ENCODE measurements at regions not wholly inside any gene's neighbourhood (a gene's known extent, or its start where the extent isn't known, plus 50 kb on each side); places are given as distances from the start of the nearest gene placed in this dataset.
A peak's percentile ranks its signal among the peaks of the same experiment; 100 is the strongest.

DNA sequence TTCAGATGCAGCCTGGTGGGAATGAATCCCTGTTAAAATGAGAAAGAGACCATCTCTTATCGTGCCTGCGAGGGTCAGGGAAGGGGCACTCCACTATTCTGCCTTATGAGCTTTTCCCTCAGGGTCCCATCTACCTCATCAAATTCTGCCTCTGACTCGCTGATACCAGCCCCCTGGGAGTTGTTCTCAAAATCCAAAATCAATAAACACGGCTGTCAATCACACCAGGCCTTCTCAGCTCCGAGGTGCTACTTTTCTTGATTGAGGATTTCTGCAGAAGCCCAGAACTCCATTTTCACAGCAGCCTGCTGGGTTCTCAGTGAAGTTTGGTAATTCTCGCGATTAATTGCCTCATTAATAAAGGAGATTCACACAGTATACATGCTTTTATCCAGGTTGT is 312.6 kb downstream of the STIM2 start:
- no peaks in the 10 kb centered on the region for H3K9me3 ChIP-seq (ENCODE audit: control insufficient read depth, insufficient read depth, low read length)
- WGBS (ENCODE audit: insufficient coverage), result 76% methylated on average over 4 of the region's 7 CpGs
- no peak overlapping the region for H3K27ac ChIP-seq (ENCODE audit: low read depth, low read length)
- H3K27me3 ChIP-seq (ENCODE audit: control insufficient read depth, insufficient read depth, low read length), result no peaks in the 10 kb centered on the region
- DNase-seq (ENCODE audit: low read depth in 4 of 6, low spot score in 6 of 6), result peak in 1 of 6 donors; percentile 31
- H3K36me3 ChIP-seq (ENCODE audit: control insufficient read depth, insufficient read depth, low read length), result no peaks in the 10 kb centered on the region
- H3K4me3 ChIP-seq (ENCODE audit: low read depth, low read length), result no peak overlapping the region
- no peaks in the 10 kb centered on the region for H3K4me1 ChIP-seq (ENCODE audit: control insufficient read depth, insufficient read depth, low read length)

DNA sequence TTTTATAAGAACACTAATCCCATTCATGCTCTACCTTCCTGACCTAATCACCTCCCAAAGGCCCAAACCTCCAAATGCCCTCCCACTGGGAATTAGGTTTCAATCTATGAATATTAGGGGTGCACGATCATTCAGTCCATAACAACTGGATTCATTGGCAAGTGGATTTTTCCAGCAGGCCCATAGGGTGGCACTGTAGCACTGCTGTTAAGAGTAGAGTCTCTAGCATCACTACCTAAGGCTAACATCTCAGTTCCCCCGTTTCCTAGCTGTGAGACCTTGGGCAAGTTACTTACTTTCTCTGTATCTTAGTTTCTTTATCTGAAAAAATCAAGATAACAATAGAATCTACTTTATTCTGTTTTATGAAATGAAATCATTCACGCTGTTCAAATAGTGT is 315.8 kb downstream of the STIM2 start:
- H3K27me3 ChIP-seq (ENCODE audit: control insufficient read depth, insufficient read depth, low read length), result no peaks in the 10 kb centered on the region
- no peak overlapping the region for H3K4me3 ChIP-seq (ENCODE audit: low read depth, low read length)
- H3K36me3 ChIP-seq (ENCODE audit: control insufficient read depth, insufficient read depth, low read length), result no peaks in the 10 kb centered on the region
- no peak overlapping the region for H3K27ac ChIP-seq (ENCODE audit: low read depth, low read length)
- no peaks in the 10 kb centered on the region for H3K4me1 ChIP-seq (ENCODE audit: control insufficient read depth, insufficient read depth, low read length)
- H3K9me3 ChIP-seq (ENCODE audit: control insufficient read depth, insufficient read depth, low read length), result no peaks in the 10 kb centered on the region
- peak in 3 of 6 donors; percentile 28 to 85 (median 70) for DNase-seq (ENCODE audit: low read depth in 4 of 6, low spot score in 6 of 6)
- no CpG with 5 or more reads among the region's 3 CpGs for WGBS (ENCODE audit: insufficient coverage)

- no peaks in the 10 kb centered on the region for H3K27me3 ChIP-seq (ENCODE audit: control insufficient read depth, insufficient read depth, low read length)
- no peak overlapping the region for H3K27ac ChIP-seq (ENCODE audit: low read depth, low read length)
- no peak overlapping the region for H3K4me3 ChIP-seq (ENCODE audit: low read depth, low read length)
- H3K36me3 ChIP-seq (ENCODE audit: control insufficient read depth, insufficient read depth, low read length), result no peaks in the 10 kb centered on the region
- DNase-seq (ENCODE audit: low read depth in 4 of 6, low spot score in 6 of 6), result peak in 2 of 6 donors; percentile 24 to 47
- H3K4me1 ChIP-seq (ENCODE audit: control insufficient read depth, insufficient read depth, low read length), result no peaks in the 10 kb centered on the region
- H3K9me3 ChIP-seq (ENCODE audit: control insufficient read depth, insufficient read depth, low read length), result no peaks in the 10 kb centered on the region
- WGBS (ENCODE audit: insufficient coverage), result 39% methylated on average over 2 of the region's 2 CpGs
Measured at GRCh38 chr4:27176881-27177280, 316.2 kb downstream of the STIM2 start.

- no peaks in the 10 kb centered on the region for H3K27me3 ChIP-seq (ENCODE audit: control insufficient read depth, insufficient read depth, low read length)
- H3K27ac ChIP-seq (ENCODE audit: low read depth, low read length), result no peak overlapping the region
- no peaks in the 10 kb centered on the region for H3K4me1 ChIP-seq (ENCODE audit: control insufficient read depth, insufficient read depth, low read length)
- no peaks in the 10 kb centered on the region for H3K9me3 ChIP-seq (ENCODE audit: control insufficient read depth, insufficient read depth, low read length)
- DNase-seq (ENCODE audit: low read depth in 4 of 6, low spot score in 6 of 6), result peak in 3 of 6 donors; percentile 12 to 45 (median 43)
- no peaks in the 10 kb centered on the region for H3K36me3 ChIP-seq (ENCODE audit: control insufficient read depth, insufficient read depth, low read length)
- WGBS (ENCODE audit: insufficient coverage), result no CpG with 5 or more reads among the region's 2 CpGs
- H3K4me3 ChIP-seq (ENCODE audit: low read depth, low read length), result no peak overlapping the region
Measured at GRCh38 chr4:27178061-27178460, 317.4 kb downstream of the STIM2 start.

GRCh38 chr4:27181693-27182092 is 321.1 kb downstream of the STIM2 start:
- DNase-seq (ENCODE audit: low read depth in 4 of 6, low spot score in 6 of 6), result no peak
- H3K27ac ChIP-seq (ENCODE audit: low read depth, low read length), result no peak overlapping the region
- H3K27me3 ChIP-seq (ENCODE audit: control insufficient read depth, insufficient read depth, low read length), result no peaks in the 10 kb centered on the region
- H3K4me3 ChIP-seq (ENCODE audit: low read depth, low read length), result no peak overlapping the region
- no CpG with 5 or more reads among the region's 4 CpGs for WGBS (ENCODE audit: insufficient coverage)
- no peaks in the 10 kb centered on the region for H3K9me3 ChIP-seq (ENCODE audit: control insufficient read depth, insufficient read depth, low read length)
- H3K4me1 ChIP-seq (ENCODE audit: control insufficient read depth, insufficient read depth, low read length), result no peaks in the 10 kb centered on the region
- H3K36me3 ChIP-seq (ENCODE audit: control insufficient read depth, insufficient read depth, low read length), result no peaks in the 10 kb centered on the region

DNA sequence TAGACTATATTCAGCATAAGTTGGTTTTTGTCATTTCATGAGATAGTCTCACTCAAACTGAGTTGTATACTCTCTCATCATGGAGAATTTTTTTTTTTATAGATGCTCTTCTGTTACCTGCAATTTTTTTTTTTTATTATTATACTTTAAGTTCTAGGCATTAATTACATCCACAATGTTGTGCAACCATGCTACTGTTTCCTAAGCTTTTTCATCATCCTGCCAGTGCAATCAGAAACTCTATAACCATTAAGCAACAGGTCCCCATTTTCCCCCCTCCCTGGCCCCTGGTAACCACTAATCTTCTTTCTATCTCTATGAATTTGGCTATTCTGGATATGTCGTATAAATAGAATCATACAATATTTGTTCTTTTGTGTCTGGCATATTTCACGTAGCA is 321.6 kb downstream of the STIM2 start:
- Histone ChIP-seq H3K27ac (ENCODE audit: low read depth, low read length) (no peak overlapping the region), H3K36me3 (ENCODE audit: control insufficient read depth, insufficient read depth, low read length) (no peaks in the 10 kb centered on the region), H3K27me3 (ENCODE audit: control insufficient read depth, insufficient read depth, low read length) (no peaks in the 10 kb centered on the region), H3K4me1 (ENCODE audit: control insufficient read depth, insufficient read depth, low read length) (no peaks in the 10 kb centered on the region), H3K4me3 (ENCODE audit: low read depth, low read length) (no peak overlapping the region), H3K9me3 (ENCODE audit: control insufficient read depth, insufficient read depth, low read length) (no peaks in the 10 kb centered on the region)
- DNase-seq (ENCODE audit: low read depth in 4 of 6, low spot score in 6 of 6), result no peak
- WGBS (ENCODE audit: insufficient coverage), result no CpG with 5 or more reads among the region's 2 CpGs

GRCh38 chr4:27184508-27185155 is 324.0 kb downstream of the STIM2 start:
- H3K36me3 ChIP-seq (ENCODE audit: control insufficient read depth, insufficient read depth, low read length), result no peaks in the 10 kb centered on the region
- WGBS (ENCODE audit: insufficient coverage), result no CpG with 5 or more reads among the region's 6 CpGs
- no peaks in the 10 kb centered on the region for H3K27me3 ChIP-seq (ENCODE audit: control insufficient read depth, insufficient read depth, low read length)
- H3K9me3 ChIP-seq (ENCODE audit: control insufficient read depth, insufficient read depth, low read length), result no peaks in the 10 kb centered on the region
- no peak for DNase-seq (ENCODE audit: low read depth in 4 of 6, low spot score in 6 of 6)
- H3K4me3 ChIP-seq (ENCODE audit: low read depth, low read length), result no peak overlapping the region
- no peak overlapping the region for H3K27ac ChIP-seq (ENCODE audit: low read depth, low read length)
- no peaks in the 10 kb centered on the region for H3K4me1 ChIP-seq (ENCODE audit: control insufficient read depth, insufficient read depth, low read length)

DNA sequence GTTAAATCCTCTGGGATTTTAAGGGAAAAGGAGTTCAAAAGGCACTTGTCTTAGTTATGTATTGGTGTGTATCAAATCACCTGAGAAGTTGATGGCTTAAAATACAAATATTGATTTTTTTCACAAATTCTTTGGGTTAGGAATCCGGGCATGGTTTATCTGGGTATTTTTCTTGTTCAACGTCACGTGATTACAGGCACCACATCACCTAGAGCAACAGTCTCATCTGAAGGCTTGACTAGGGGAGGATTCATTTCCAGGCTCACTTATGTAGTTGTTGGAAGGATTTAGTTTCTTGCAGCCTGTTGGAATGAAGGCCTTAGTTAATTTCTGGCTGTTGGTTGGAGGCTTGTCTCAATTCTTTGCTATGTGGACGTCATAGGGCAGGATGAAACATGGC is 326.1 kb downstream of the STIM2 start:
- H3K4me1 ChIP-seq (ENCODE audit: control insufficient read depth, insufficient read depth, low read length), result no peaks in the 10 kb centered on the region
- no peak for DNase-seq (ENCODE audit: low read depth in 4 of 6, low spot score in 6 of 6)
- no peak overlapping the region for H3K27ac ChIP-seq (ENCODE audit: low read depth, low read length)
- no peaks in the 10 kb centered on the region for H3K27me3 ChIP-seq (ENCODE audit: control insufficient read depth, insufficient read depth, low read length)
- H3K4me3 ChIP-seq (ENCODE audit: low read depth, low read length), result no peak overlapping the region
- 83% methylated on average over 1 of the region's 4 CpGs for WGBS (ENCODE audit: insufficient coverage)
- H3K36me3 ChIP-seq (ENCODE audit: control insufficient read depth, insufficient read depth, low read length), result no peaks in the 10 kb centered on the region
- H3K9me3 ChIP-seq (ENCODE audit: control insufficient read depth, insufficient read depth, low read length), result no peaks in the 10 kb centered on the region

DNA sequence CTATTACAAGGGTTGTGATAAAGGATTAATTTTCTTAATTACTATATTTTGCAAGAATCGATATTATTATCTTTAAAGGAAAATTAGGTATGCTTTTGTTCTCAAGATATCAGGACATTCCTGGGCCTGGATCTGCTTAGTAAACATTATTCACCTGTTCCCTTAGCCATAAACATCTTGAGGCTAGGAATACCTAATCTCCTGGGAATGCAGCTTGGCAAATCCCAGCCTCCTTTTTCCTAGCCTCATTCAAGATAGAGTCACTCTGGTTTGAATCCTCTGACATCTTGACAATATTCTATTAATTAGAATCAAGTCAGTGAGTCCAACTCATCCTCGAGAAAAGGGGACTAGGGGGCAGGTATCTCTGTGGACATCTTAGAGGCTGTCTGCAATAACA is 327.1 kb downstream of the STIM2 start:
- no peaks in the 10 kb centered on the region for H3K4me1 ChIP-seq (ENCODE audit: control insufficient read depth, insufficient read depth, low read length)
- H3K27me3 ChIP-seq (ENCODE audit: control insufficient read depth, insufficient read depth, low read length), result no peaks in the 10 kb centered on the region
- no peak overlapping the region for H3K27ac ChIP-seq (ENCODE audit: low read depth, low read length)
- no CpG with 5 or more reads among the region's 2 CpGs for WGBS (ENCODE audit: insufficient coverage)
- H3K36me3 ChIP-seq (ENCODE audit: control insufficient read depth, insufficient read depth, low read length), result no peaks in the 10 kb centered on the region
- H3K4me3 ChIP-seq (ENCODE audit: low read depth, low read length), result no peak overlapping the region
- DNase-seq (ENCODE audit: low read depth in 4 of 6, low spot score in 6 of 6), result no peak
- H3K9me3 ChIP-seq (ENCODE audit: control insufficient read depth, insufficient read depth, low read length), result no peaks in the 10 kb centered on the region

DNA sequence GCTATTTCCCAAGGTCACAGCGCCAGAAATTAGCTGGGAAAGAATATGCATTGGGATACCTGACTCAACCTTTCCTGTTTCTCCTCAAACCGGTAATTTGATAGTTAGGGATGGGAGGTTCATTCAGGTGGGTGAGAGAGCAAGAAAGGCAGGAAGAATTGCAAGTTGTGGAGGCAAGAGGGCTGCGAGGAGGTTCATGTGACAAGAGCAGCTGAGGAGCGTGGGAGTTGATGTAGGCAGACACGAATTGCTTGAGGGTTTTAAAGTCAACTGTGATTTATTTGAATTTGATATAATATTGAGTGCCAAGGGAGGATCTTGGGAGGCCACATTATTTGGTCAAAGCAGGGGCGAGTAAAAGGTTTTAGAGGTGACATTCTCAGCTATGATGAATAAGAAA is 329.0 kb downstream of the STIM2 start:
- 89% methylated on average over 4 of the region's 6 CpGs for WGBS (ENCODE audit: insufficient coverage)
- H3K27ac ChIP-seq (ENCODE audit: low read depth, low read length), result no peak overlapping the region
- H3K27me3 ChIP-seq (ENCODE audit: control insufficient read depth, insufficient read depth, low read length), result no peaks in the 10 kb centered on the region
- H3K4me3 ChIP-seq (ENCODE audit: low read depth, low read length), result no peak overlapping the region
- DNase-seq (ENCODE audit: low read depth in 4 of 6, low spot score in 6 of 6), result no peak
- no peaks in the 10 kb centered on the region for H3K4me1 ChIP-seq (ENCODE audit: control insufficient read depth, insufficient read depth, low read length)
- H3K36me3 ChIP-seq (ENCODE audit: control insufficient read depth, insufficient read depth, low read length), result no peaks in the 10 kb centered on the region
- H3K9me3 ChIP-seq (ENCODE audit: control insufficient read depth, insufficient read depth, low read length), result no peaks in the 10 kb centered on the region

Measured in spinal cord (tissue), 9 donors.